ENCODE measurements at regions not wholly inside any gene's neighbourhood (a gene's known extent, or its start where the extent isn't known, plus 50 kb on each side); places are given as distances from the start of the nearest gene placed in this dataset.
A peak's percentile ranks its signal among the peaks of the same experiment; 100 is the strongest.
"Not testable (repeated sequence)": the region's sequence is repeated elsewhere in the genome, so short reads cannot be mapped to it uniquely, and the experiment has no call there.

GRCh38 chr2:130267572-130267971, 69.3 kb upstream of the TUBA3E start:
- H3K18ac ChIP-seq (ENCODE audit: insufficient read length, low read depth, low read length); H2AFZ ChIP-seq (ENCODE audit: low read length); H4K91ac ChIP-seq (ENCODE audit: insufficient read length, low read depth, low read length); H3K27me3 ChIP-seq (ENCODE audit: insufficient read depth, low read length); H3K23ac ChIP-seq (ENCODE audit: insufficient read length, low read depth, low read length); H3K4me1 Mint-ChIP-seq; H3K27me3 Mint-ChIP-seq (ENCODE audit: low read depth); H2BK5ac ChIP-seq (ENCODE audit: insufficient read length, low read length); H3K27ac ChIP-seq (ENCODE audit: insufficient read length, low read depth, low read length); H3K79me2 ChIP-seq (ENCODE audit: insufficient read depth, low read length); H2BK15ac ChIP-seq (ENCODE audit: low read depth, low read length); H3K4ac ChIP-seq (ENCODE audit: low read depth, low read length); DNase-seq; H2BK12ac ChIP-seq (ENCODE audit: insufficient read length, low read depth, low read length); H2BK20ac ChIP-seq (ENCODE audit: low read depth, low read length, poor library complexity, severe bottlenecking); H3K79me1 ChIP-seq (ENCODE audit: insufficient read depth, low read depth, low read length, poor library complexity, severe bottlenecking); H3K4me3 Mint-ChIP-seq; H3K56ac ChIP-seq (ENCODE audit: insufficient read length, low read depth, low read length); H3K9me3 ChIP-seq (ENCODE audit: control insufficient read depth, low read depth, low read length); H3K4me1 ChIP-seq (ENCODE audit: insufficient read depth, low read length); H4K5ac ChIP-seq (ENCODE audit: insufficient read length, low read depth, low read length); H2BK120ac ChIP-seq (ENCODE audit: low read depth, low read length, poor library complexity, severe bottlenecking); H3K14ac ChIP-seq (ENCODE audit: insufficient read depth, low read length); H2AK5ac ChIP-seq (ENCODE audit: insufficient read length, low read length); H3K4me2 ChIP-seq (ENCODE audit: insufficient read depth, insufficient read length, low read length); H3K23me2 ChIP-seq (ENCODE audit: insufficient read length, low read depth, low read length, poor library complexity, severe bottlenecking); H4K20me1 ChIP-seq (ENCODE audit: control insufficient read depth, insufficient read depth, insufficient read length); H3T11ph ChIP-seq (ENCODE audit: low read length); H4K8ac ChIP-seq (replicated peaks; ENCODE audit: insufficient read length, low read depth, low read length); H3K9ac ChIP-seq (ENCODE audit: extremely low read depth, insufficient read length, low read length): not testable (repeated sequence)
- Mint-ChIP-seq H3K27ac (peak overlapping the region in 1 of 3 experiments; percentile 18; a peak in 1 of 7 replicates), H3K9me3 (peaks cover 0 to 21% of the 10 kb centered on the region in 2 experiments), H3K36me3 (ENCODE audit: insufficient read depth in 1 of 3, low read depth in 3 of 3) (peaks cover 6 to 18% (median 14%) of the 10 kb centered on the region in 3 experiments)
- WGBS (ENCODE audit: extremely low coverage, insufficient read length, low lambda C conversion rate): no CpG with 5 or more reads among the region's 4 CpGs

GRCh38 chr2:130266836-130267235, 68.6 kb upstream of the TUBA3E start:
- H3K27me3 Mint-ChIP-seq (ENCODE audit: low read depth): peaks cover 11% of the 10 kb centered on the region
- H3K27ac ChIP-seq (ENCODE audit: insufficient read length, low read depth, low read length); H3K56ac ChIP-seq (ENCODE audit: insufficient read length, low read depth, low read length); H3K27me3 ChIP-seq (ENCODE audit: insufficient read depth, low read length); H3K23ac ChIP-seq (ENCODE audit: insufficient read length, low read depth, low read length); H3K9me3 ChIP-seq (ENCODE audit: control insufficient read depth, low read depth, low read length); H3K9ac ChIP-seq (ENCODE audit: extremely low read depth, insufficient read length, low read length); H3K18ac ChIP-seq (ENCODE audit: insufficient read length, low read depth, low read length); H4K5ac ChIP-seq (ENCODE audit: insufficient read length, low read depth, low read length); H2AFZ ChIP-seq (ENCODE audit: low read length); H2AK5ac ChIP-seq (ENCODE audit: insufficient read length, low read length); H3K4me1 ChIP-seq (ENCODE audit: insufficient read depth, low read length); H3K4me2 ChIP-seq (ENCODE audit: insufficient read depth, insufficient read length, low read length); H2BK5ac ChIP-seq (ENCODE audit: insufficient read length, low read length); H2BK20ac ChIP-seq (ENCODE audit: low read depth, low read length, poor library complexity, severe bottlenecking); H3K27ac Mint-ChIP-seq; H4K8ac ChIP-seq (replicated peaks; ENCODE audit: insufficient read length, low read depth, low read length); H2BK120ac ChIP-seq (ENCODE audit: low read depth, low read length, poor library complexity, severe bottlenecking); H2BK12ac ChIP-seq (ENCODE audit: insufficient read length, low read depth, low read length); H3K4ac ChIP-seq (ENCODE audit: low read depth, low read length); DNase-seq; H3K4me1 Mint-ChIP-seq; H3K14ac ChIP-seq (ENCODE audit: insufficient read depth, low read length); H3K79me1 ChIP-seq (ENCODE audit: insufficient read depth, low read depth, low read length, poor library complexity, severe bottlenecking); H4K91ac ChIP-seq (ENCODE audit: insufficient read length, low read depth, low read length); H2BK15ac ChIP-seq (ENCODE audit: low read depth, low read length); H3K23me2 ChIP-seq (ENCODE audit: insufficient read length, low read depth, low read length, poor library complexity, severe bottlenecking); H3K79me2 ChIP-seq (ENCODE audit: insufficient read depth, low read length); H4K20me1 ChIP-seq (ENCODE audit: control insufficient read depth, insufficient read depth, insufficient read length); H3K4me3 Mint-ChIP-seq; H3T11ph ChIP-seq (ENCODE audit: low read length): not testable (repeated sequence)
- H3K36me3 Mint-ChIP-seq (ENCODE audit: insufficient read depth in 1 of 3, low read depth in 3 of 3): peaks cover 6 to 18% (median 14%) of the 10 kb centered on the region in 3 experiments
- peaks cover 0 to 21% of the 10 kb centered on the region in 2 experiments for H3K9me3 Mint-ChIP-seq
- no CpG with 5 or more reads among the region's 7 CpGs for WGBS (ENCODE audit: extremely low coverage, insufficient read length, low lambda C conversion rate)

Measured in H9 (cell line).